Right lobe of liver (tissue), 4 donors: ENCODE measurements at regions not wholly inside any gene's neighbourhood (a gene's known extent, or its start where the extent isn't known, plus 50 kb on each side); places are given as distances from the start of the nearest gene placed in this dataset.

Experiments used
- CTCF ChIP-seq, 4 donors: fragments of 200-600 bp in 3 of 4; fragments of 450-650 bp in 1 of 4; IDR thresholded peaks; one replicate each; pipeline versions ENCODE4 v1.5.1 to v1.8.0; 2016 to 2022; ENCODE audit warnings: antibody characterized with exemption in 4 of 4, mild to moderate bottlenecking in 2 of 4
- POLR2A ChIP-seq: fragments of 450-650 bp; IDR thresholded peaks from one replicate; pipeline ENCODE4 v1.6.1; 2017; ENCODE audit warnings: antibody characterized with exemption, mild to moderate bottlenecking
- donor health status: DM: no; HTN: no; CAD: no.
- donor health status: DM: no; HTN: no; CAD: no.
- donor health status: DM: no; HTN: yes; CAD: no.

- TF ChIP-seq POLR2A (no peak), CTCF (IDR thresholded peaks at IDR 0.05) (no peak)
These were observed 317.4 kb downstream of the DIPK2A start for GRCh38 chr3:144289057-144289456.
